Testis (tissue), 2 donors: ENCODE measurements at regions not wholly inside any gene's neighbourhood (a gene's known extent, or its start where the extent isn't known, plus 50 kb on each side); places are given as distances from the start of the nearest gene placed in this dataset.

Source experiments
- DNase-seq: peaks from one replicate; pipeline ENCODE4 v3.0.0-alpha.2; 2019
- H3K27ac ChIP-seq, 2 donors: fragments of 200-600 bp; sonication (generic); one replicate each; pipeline ENCODE4 v1.5.1; 2019
- H3K27me3 ChIP-seq: fragments of 200-600 bp; sonication (generic); one replicate; pipeline ENCODE4 v1.5.1; 2019
- H3K36me3 ChIP-seq: fragments of 200-600 bp; sonication (generic); one replicate; pipeline ENCODE4 v1.5.1; 2017; ENCODE audit warnings: low read depth; ENCODE audit errors: missing control alignments
- H3K4me1 ChIP-seq: fragments of 200-600 bp; sonication (generic); one replicate; pipeline ENCODE4 v1.5.1; 2019
- H3K4me3 ChIP-seq, 2 donors: fragments of 200-600 bp; sonication (generic); one replicate each; pipeline ENCODE4 v1.5.1; 2017 to 2019
- H3K9me3 ChIP-seq: fragments of 200-600 bp; sonication (generic); one replicate; pipeline ENCODE4 v1.5.1; 2017
- CTCF ChIP-seq, 3 experiments: fragments of 450-650 bp in 2 of 3; fragments of 200-600 bp in 1 of 3; sonication (generic) in 1 of 3; IDR thresholded peaks; one replicate each; pipeline ENCODE4 v1.5.1; 2016 to 2019; ENCODE audit warnings: antibody characterized with exemption in 3 of 3, mild to moderate bottlenecking in 2 of 3, moderate library complexity in 1 of 3
- POLR2A ChIP-seq: fragments of 450-650 bp; IDR thresholded peaks from one replicate; pipeline ENCODE4 v1.6.1; 2017; ENCODE audit warnings: antibody characterized with exemption, mild to moderate bottlenecking, moderate library complexity
- WGBS, 2 donors: methylation state at CpG; one replicate each; pipeline ENCODE4 v1.1.5; 2018; 5-methylcytosine and 5-hydroxymethylcytosine counted together
- intact Hi-C: fragments of 100-400 bp; cut with DNase I; formaldehyde crosslinking; loops from one replicate; pipeline ENCODE4 v1.15.1; 2023; ENCODE audit warnings: low total_unique reads

- Histone ChIP-seq H3K27ac (no peak overlapping the region), H3K27me3 (no peaks in the 10 kb centered on the region), H3K9me3 (no peaks in the 10 kb centered on the region), H3K4me3 (no peak overlapping the region), H3K4me1 (no peaks in the 10 kb centered on the region), H3K36me3 (no peaks in the 10 kb centered on the region)
- TF ChIP-seq CTCF (IDR thresholded peaks at IDR 0.05) = no peak
- no peak for DNase-seq
- intact Hi-C loops = no loop called here
- 76 to 84% methylated on average over 2 of the region's 2 CpGs for WGBS, 2 donors
Observed at GRCh38 chr4:176610594-176610993, 182.1 kb downstream of the VEGFC start.

GRCh38 chr4:176611381-176611780 is 181.3 kb downstream of the VEGFC start:
- TF ChIP-seq POLR2A (no peak), CTCF (IDR thresholded peaks at IDR 0.05) (no peak)
- no peaks in the 10 kb centered on the region for H3K36me3 ChIP-seq
- no peak overlapping the region for H3K4me3 ChIP-seq
- WGBS, 2 donors = 33 to 40% methylated on average over 1 of the region's 1 CpG
- no peaks in the 10 kb centered on the region for H3K9me3 ChIP-seq
- intact Hi-C loops = no loop called here
- H3K27me3 ChIP-seq = no peaks in the 10 kb centered on the region
- H3K27ac ChIP-seq = no peak overlapping the region
- no peaks in the 10 kb centered on the region for H3K4me1 ChIP-seq
- DNase-seq = no peak

- H3K4me3 ChIP-seq = no peak overlapping the region
- WGBS, 2 donors = 78 to 84% methylated on average over 1 of the region's 1 CpG
Observed at GRCh38 chr4:176611951-176612350, 180.8 kb downstream of the VEGFC start.

GRCh38 chr4:176614793-176615192 is 177.9 kb downstream of the VEGFC start:
- TF ChIP-seq POLR2A = no peak
- TF ChIP-seq CTCF (IDR thresholded peaks at IDR 0.05) = no peak
- Histone ChIP-seq H3K4me3 (no peak overlapping the region), H3K36me3 (no peaks in the 10 kb centered on the region), H3K27ac (no peak overlapping the region), H3K27me3 (no peaks in the 10 kb centered on the region), H3K4me1 (no peaks in the 10 kb centered on the region), H3K9me3 (no peaks in the 10 kb centered on the region)
- no peak for DNase-seq
- intact Hi-C loops = no loop called here
- whole genome bisulfite sequencing, 2 donors = 64 to 74% methylated on average over 3 of the region's 3 CpGs

More at GRCh38 chr4:176611951-176612350, 180.8 kb downstream of the VEGFC start:
- Histone ChIP-seq H3K27ac (no peak overlapping the region), H3K4me1 (no peaks in the 10 kb centered on the region), H3K36me3 (no peaks in the 10 kb centered on the region), H3K27me3 (no peaks in the 10 kb centered on the region), H3K9me3 (no peaks in the 10 kb centered on the region)
- no peak for DNase-seq
- TF ChIP-seq CTCF (IDR thresholded peaks at IDR 0.05) = no peak
- TF ChIP-seq POLR2A = no peak
- intact Hi-C loops = no loop called here

- Histone ChIP-seq H3K27me3 (no peaks in the 10 kb centered on the region), H3K4me1 (no peaks in the 10 kb centered on the region), H3K4me3 (no peak overlapping the region), H3K9me3 (no peaks in the 10 kb centered on the region), H3K36me3 (no peaks in the 10 kb centered on the region), H3K27ac (no peak overlapping the region)
- intact Hi-C loops = no loop called here
- WGBS, 2 donors = 85 to 88% methylated on average over 2 of the region's 2 CpGs
- no peak for DNase-seq
- TF ChIP-seq CTCF (IDR thresholded peaks at IDR 0.05) (no peak), POLR2A (no peak)
Observed at GRCh38 chr4:176616151-176616550, 176.6 kb downstream of the VEGFC start.
